ENCODE measurements at regions not wholly inside any gene's neighbourhood (a gene's known extent, or its start where the extent isn't known, plus 50 kb on each side); places are given as distances from the start of the nearest gene placed in this dataset.

GRCh38 chr5:108606185-108606584, 141.5 kb upstream of the FER start:
- in situ Hi-C loops (cut with MboI) (no loop called here), intact Hi-C loops (cut with micrococcal nuclease; ENCODE audit: unreplicated experiment) (no loop called here)
- no peak for FAIRE-seq
- no peak for ATAC-seq
- H4K20me1 ChIP-seq (ENCODE audit: control insufficient read depth, insufficient read depth) = no peaks in the 10 kb centered on the region
- RAD21 ChIA-PET (ENCODE audit: unreplicated experiment) = no interaction called here
- CTCF ChIA-PET = no interaction called here
- DNase-seq (ENCODE audit: low read depth, low spot score) = no peak
- POLR2A ChIA-PET = no interaction called here
- no peaks in the 10 kb centered on the region for H3K9me3 ChIP-seq (replicated peaks; ENCODE audit: control insufficient read depth, insufficient read depth, low read length)
- H3K27ac ChIP-seq (ENCODE audit: control insufficient read depth, insufficient read depth) = no peak overlapping the region
- SMC1A ChIA-PET (ENCODE audit: uncharacterized antibody, unreplicated experiment) = no interaction called here
- no peak overlapping the region for H3K9ac ChIP-seq (ENCODE audit: control insufficient read depth, insufficient read depth, low read length)
- no peak overlapping the region for H3K4me2 ChIP-seq (ENCODE audit: control insufficient read depth, insufficient read depth)
- H2AFZ ChIP-seq (ENCODE audit: control insufficient read depth, low read depth, low read length) = no peak overlapping the region
- no TSS peak for BruUV-seq (replicated peaks)
- no peak overlapping the region for H3K4me3 ChIP-seq
- H3K79me2 ChIP-seq (ENCODE audit: control insufficient read depth, insufficient read depth, low read length) = no peaks in the 10 kb centered on the region
- no peaks in the 10 kb centered on the region for H3K36me3 ChIP-seq (ENCODE audit: control insufficient read depth in 2 of 2, insufficient read depth in 2 of 2, low read length in 1 of 2)
- H3K27me3 ChIP-seq (replicated peaks in 1 of 2; ENCODE audit: control insufficient read depth in 2 of 2, insufficient read depth in 2 of 2, low read length in 1 of 2) = no peaks in the 10 kb centered on the region
- H3K4me1 ChIP-seq (ENCODE audit: control insufficient read depth, insufficient read depth, low read length) = no peaks in the 10 kb centered on the region
- no peak for TF ChIP-seq EZH2 (IDR thresholded peaks at IDR 0.05; ENCODE audit: borderline replicate concordance, control insufficient read depth, low read depth, low read length)
- no peak for TF ChIP-seq SKIL (IDR thresholded peaks at IDR 0.05; ENCODE audit: low read depth, poor library complexity, severe bottlenecking)
- TF ChIP-seq IRF4 (IDR thresholded peaks at IDR 0.05; ENCODE audit: low read depth, low read length) = no peak
- TF ChIP-seq IRF5 (IDR thresholded peaks at IDR 0.05; ENCODE audit: borderline replicate concordance) = no peak
- no peak for TF ChIP-seq BCL3 (IDR thresholded peaks at IDR 0.05; ENCODE audit: borderline replicate concordance, insufficient read depth, low read depth, low read length, poor library complexity, severe bottlenecking)
- TF ChIP-seq SIN3A (IDR thresholded peaks at IDR 0.05; ENCODE audit: low read depth, low read length) = no peak
- no peak for TF ChIP-seq JUNB (IDR thresholded peaks at IDR 0.05)
- TF ChIP-seq EP300 (IDR thresholded peaks at IDR 0.05; ENCODE audit: borderline replicate concordance in 1 of 2, control insufficient read depth in 1 of 2, low read depth in 2 of 2, low read length in 2 of 2) = no peak
- no peak for TF ChIP-seq MYB (IDR thresholded peaks at IDR 0.05; ENCODE audit: borderline replicate concordance, low read depth, low read length)
- no peak for TF ChIP-seq NR2F1 (conservative IDR thresholded peaks at IDR 0.05)
- TF ChIP-seq EED (IDR thresholded peaks at IDR 0.05; ENCODE audit: low read depth) = no peak
- no peak for TF ChIP-seq IKZF1 (conservative IDR thresholded peaks at IDR 0.05)
- no peak for TF ChIP-seq ZNF687 (IDR thresholded peaks at IDR 0.05)
- TF ChIP-seq PKNOX1 (IDR thresholded peaks at IDR 0.05) = no peak

All from GM12878 (cell line).